ENCODE measurements at regions not wholly inside any gene's neighbourhood (a gene's known extent, or its start where the extent isn't known, plus 50 kb on each side); places are given as distances from the start of the nearest gene placed in this dataset.

DNA sequence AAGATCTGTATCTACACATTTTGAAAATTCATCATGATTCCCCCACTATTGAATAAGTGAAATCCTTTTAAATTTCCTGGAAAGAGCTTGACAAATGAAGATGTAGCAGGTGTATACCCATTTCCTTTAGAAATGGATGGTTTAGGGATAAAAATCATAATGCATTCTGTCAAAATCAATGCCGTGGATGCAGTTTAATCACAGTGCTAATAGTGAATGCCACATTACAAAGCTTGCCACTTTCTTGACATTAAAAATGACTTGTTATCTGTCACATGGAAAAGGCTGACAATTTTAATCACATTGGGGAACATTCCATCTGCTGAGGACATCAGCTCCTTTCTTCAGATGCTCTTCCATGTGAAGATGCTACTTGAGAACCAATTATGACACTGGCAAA, 229.6 kb downstream of the GPAM start:
- TF ChIP-seq, protein P1, sequence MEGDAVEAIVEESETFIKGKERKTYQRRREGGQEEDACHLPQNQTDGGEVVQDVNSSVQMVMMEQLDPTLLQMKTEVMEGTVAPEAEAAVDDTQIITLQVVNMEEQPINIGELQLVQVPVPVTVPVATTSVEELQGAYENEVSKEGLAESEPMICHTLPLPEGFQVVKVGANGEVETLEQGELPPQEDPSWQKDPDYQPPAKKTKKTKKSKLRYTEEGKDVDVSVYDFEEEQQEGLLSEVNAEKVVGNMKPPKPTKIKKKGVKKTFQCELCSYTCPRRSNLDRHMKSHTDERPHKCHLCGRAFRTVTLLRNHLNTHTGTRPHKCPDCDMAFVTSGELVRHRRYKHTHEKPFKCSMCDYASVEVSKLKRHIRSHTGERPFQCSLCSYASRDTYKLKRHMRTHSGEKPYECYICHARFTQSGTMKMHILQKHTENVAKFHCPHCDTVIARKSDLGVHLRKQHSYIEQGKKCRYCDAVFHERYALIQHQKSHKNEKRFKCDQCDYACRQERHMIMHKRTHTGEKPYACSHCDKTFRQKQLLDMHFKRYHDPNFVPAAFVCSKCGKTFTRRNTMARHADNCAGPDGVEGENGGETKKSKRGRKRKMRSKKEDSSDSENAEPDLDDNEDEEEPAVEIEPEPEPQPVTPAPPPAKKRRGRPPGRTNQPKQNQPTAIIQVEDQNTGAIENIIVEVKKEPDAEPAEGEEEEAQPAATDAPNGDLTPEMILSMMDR (IDR thresholded peaks at IDR 0.05; ENCODE audit: control insufficient read depth, extremely low read depth, insufficient read depth), result no peak
- no peak overlapping the region for H3K4me3 ChIP-seq (ENCODE audit: low read depth, low read length)
- no peak for DNase-seq (ENCODE audit: low read depth)

DNA sequence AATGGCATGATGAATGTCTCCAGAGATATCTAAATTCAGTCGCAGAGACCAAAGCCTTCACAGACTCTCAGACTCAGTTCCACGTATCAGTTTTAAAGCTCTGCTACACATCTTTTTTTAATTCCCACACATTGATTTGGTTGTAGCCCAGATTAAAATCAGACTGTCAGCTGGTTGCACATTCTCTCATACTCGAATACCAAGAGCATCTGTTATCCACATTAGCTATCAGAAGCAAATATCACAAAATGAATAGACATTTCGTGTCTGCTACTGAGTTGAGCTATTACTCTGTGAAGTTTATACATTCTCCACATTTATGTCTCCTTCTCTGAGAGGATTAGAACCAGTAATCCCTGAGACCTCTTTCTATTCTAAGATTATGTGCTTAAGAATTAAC, 229.2 kb downstream of the GPAM start:
- TF ChIP-seq, protein P1 (IDR thresholded peaks at IDR 0.05; ENCODE audit: control insufficient read depth, extremely low read depth, insufficient read depth), result no peak
- no peak overlapping the region for H3K4me3 ChIP-seq (ENCODE audit: low read depth, low read length)
- no peak for DNase-seq (ENCODE audit: low read depth)

DNA sequence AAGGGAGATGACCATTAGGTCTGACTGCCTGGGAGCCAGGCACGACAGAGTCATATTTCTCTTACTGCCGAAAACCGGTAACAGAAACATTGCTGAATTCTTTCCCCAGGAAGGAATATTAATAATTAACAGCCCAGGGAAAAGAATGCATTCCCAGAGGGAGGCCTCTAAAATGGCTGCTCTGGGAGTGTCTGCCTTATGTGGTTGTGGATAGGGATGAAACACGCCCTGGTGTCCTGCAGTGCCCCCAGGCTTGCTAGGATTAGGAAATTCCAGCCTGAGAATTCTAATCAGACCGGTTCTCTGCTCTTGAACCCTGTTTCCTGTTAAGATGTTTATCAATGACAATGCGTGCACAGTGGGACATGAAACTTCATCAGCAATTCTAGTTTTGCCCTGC, 226.7 kb downstream of the GPAM start:
- TF ChIP-seq, protein P1 (IDR thresholded peaks at IDR 0.05; ENCODE audit: control insufficient read depth, extremely low read depth, insufficient read depth), result no peak
- H3K4me3 ChIP-seq (ENCODE audit: low read depth, low read length), result no peak overlapping the region
- no peak for DNase-seq (ENCODE audit: low read depth)

DNA sequence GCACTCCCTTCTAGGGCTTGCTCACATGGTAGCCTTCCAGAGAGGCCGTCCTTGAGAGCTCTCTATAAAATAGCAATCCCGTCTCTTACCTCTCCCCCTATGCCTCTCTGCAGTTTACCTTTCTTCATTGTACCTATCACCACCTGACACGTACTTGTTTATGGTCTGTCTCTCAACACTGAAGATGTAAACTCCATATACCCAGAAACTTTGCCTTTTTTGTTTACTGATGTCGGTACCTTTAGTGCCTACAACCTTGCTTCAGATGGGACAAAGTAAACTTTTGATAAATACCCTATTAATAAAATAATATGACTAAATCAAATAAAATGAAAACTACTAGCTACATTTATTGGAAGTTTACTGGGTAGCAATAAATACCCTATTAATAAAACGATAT, 220.6 kb downstream of the GPAM start:
- TF ChIP-seq, protein P1 (IDR thresholded peaks at IDR 0.05; ENCODE audit: control insufficient read depth, extremely low read depth, insufficient read depth), result no peak
- peak; percentile 93 for DNase-seq (ENCODE audit: low read depth)

DNA sequence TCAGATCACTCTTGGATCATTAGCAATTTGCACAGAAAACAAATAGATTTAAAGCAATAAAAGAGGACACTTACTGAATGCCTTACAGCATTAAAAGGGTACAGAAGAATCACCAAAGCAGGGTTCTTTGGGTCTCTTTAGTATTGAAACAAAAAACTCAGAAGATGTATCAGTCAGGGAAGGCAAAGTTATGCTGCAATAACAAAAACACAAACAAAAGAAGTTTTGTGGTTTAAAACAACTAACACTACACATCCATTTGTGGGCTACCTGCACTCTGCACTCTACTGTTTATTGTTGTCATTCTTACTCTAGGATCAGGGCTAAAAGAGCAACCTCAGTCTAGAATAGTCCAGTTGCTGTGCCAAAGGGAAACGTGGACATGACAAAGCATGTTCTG, 216.4 kb downstream of the GPAM start:
- no peak overlapping the region for H3K4me3 ChIP-seq (ENCODE audit: low read depth, low read length)
- DNase-seq (ENCODE audit: low read depth), result no peak
- TF ChIP-seq, protein P1 (IDR thresholded peaks at IDR 0.05; ENCODE audit: control insufficient read depth, extremely low read depth, insufficient read depth), result no peak

More for the DNA sequence above, 220.6 kb downstream of the GPAM start:
- no peak overlapping the region for H3K4me3 ChIP-seq (ENCODE audit: low read depth, low read length)

DNA sequence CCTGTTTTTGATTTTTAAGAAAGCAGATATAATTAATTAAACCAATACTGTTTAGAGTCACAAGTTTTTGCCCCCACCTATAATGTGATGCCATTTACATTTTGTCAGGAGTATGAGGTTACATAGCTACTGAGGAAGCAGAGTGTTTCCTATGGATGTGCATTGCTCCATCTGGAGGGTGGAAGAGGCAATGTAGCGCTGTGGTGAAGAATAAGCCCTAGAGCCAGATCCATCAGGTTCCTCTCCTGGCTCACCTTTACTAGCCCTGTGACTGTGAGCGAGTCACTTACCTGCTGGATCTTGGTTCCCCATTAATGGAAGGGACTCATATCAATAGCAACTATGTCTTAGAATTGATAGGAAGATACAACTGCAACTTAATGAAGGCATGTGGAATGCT, 216.0 kb downstream of the GPAM start:
- H3K4me3 ChIP-seq (ENCODE audit: low read depth, low read length), result no peak overlapping the region
- TF ChIP-seq, protein P1 (IDR thresholded peaks at IDR 0.05; ENCODE audit: control insufficient read depth, extremely low read depth, insufficient read depth), result no peak
- DNase-seq (ENCODE audit: low read depth), result no peak

DNA sequence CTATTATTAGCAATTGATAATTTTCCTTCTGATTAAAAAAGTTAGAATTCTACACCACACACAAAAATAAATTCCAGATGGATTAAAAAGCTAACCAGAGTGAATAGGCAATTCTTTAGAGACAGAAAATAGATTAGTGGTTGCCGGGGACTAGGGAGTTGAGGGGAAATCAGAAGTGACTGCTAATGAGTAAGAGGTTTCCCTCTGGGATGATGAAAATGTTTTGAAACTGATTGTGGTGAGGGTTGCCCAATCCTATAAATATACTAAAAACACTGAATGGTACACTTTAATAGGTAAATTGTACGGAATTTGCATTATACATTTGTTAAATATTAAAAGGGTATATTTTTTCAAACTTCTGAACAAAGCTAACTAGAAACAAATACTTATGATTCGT, 214.9 kb downstream of the GPAM start:
- no peak overlapping the region for H3K4me3 ChIP-seq (ENCODE audit: low read depth, low read length)
- DNase-seq (ENCODE audit: low read depth), result no peak
- TF ChIP-seq, protein P1 (IDR thresholded peaks at IDR 0.05; ENCODE audit: control insufficient read depth, extremely low read depth, insufficient read depth), result no peak

Data from LNCaP clone FGC (cell line).